Panc1 (cell line): ENCODE measurements at regions not wholly inside any gene's neighbourhood (a gene's known extent, or its start where the extent isn't known, plus 50 kb on each side); places are given as distances from the start of the nearest gene placed in this dataset.

Experiments used
- POLR2AphosphoS5 ChIP-seq: IDR thresholded peaks from 2 replicates; pipeline ENCODE4 v1.6.1; 2012; ENCODE audit warnings: mild to moderate bottlenecking, low read depth, low read length, moderate library complexity
- TF ChIP-seq, protein P1 (sequence below): fragments of 450-650 bp; IDR thresholded peaks from 2 replicates; pipeline ENCODE4 v1.5.1; 2017; ENCODE audit warnings: mild to moderate bottlenecking
- TF ChIP-seq, protein P2 (sequence below), 2 experiments: IDR thresholded peaks; 2 replicates each; pipeline ENCODE4 v1.6.1; 2011 to 2012; ENCODE audit warnings: low read depth in 2 of 2, control low read depth in 1 of 2, low read length in 1 of 2, mild to moderate bottlenecking in 1 of 2, moderate library complexity in 1 of 2; ENCODE audit not compliant: insufficient read depth in 1 of 2

DNA sequence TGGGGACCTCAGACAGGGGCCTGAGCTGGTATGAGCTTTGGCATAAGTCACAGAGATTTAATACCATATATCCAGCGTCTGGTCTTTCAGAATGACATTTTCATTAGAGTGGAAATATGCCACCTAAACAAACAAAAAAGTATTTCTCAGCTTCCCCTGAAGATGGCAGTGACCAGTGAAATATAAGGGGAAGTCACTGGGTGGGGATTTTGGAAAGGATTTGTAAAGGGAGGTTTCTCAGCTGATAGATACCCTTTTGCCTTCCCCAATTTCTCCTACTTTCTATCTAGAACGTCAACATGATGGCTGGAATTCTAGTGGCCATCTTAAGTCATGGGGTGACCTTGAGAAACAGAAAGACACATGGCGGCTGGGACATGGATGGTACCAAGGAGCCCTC, 137.7 kb upstream of the LRFN2 start:
- TF ChIP-seq, protein P1, sequence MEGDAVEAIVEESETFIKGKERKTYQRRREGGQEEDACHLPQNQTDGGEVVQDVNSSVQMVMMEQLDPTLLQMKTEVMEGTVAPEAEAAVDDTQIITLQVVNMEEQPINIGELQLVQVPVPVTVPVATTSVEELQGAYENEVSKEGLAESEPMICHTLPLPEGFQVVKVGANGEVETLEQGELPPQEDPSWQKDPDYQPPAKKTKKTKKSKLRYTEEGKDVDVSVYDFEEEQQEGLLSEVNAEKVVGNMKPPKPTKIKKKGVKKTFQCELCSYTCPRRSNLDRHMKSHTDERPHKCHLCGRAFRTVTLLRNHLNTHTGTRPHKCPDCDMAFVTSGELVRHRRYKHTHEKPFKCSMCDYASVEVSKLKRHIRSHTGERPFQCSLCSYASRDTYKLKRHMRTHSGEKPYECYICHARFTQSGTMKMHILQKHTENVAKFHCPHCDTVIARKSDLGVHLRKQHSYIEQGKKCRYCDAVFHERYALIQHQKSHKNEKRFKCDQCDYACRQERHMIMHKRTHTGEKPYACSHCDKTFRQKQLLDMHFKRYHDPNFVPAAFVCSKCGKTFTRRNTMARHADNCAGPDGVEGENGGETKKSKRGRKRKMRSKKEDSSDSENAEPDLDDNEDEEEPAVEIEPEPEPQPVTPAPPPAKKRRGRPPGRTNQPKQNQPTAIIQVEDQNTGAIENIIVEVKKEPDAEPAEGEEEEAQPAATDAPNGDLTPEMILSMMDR, result no peak
- no peak for TF ChIP-seq POLR2AphosphoS5
- TF ChIP-seq, protein P2, sequence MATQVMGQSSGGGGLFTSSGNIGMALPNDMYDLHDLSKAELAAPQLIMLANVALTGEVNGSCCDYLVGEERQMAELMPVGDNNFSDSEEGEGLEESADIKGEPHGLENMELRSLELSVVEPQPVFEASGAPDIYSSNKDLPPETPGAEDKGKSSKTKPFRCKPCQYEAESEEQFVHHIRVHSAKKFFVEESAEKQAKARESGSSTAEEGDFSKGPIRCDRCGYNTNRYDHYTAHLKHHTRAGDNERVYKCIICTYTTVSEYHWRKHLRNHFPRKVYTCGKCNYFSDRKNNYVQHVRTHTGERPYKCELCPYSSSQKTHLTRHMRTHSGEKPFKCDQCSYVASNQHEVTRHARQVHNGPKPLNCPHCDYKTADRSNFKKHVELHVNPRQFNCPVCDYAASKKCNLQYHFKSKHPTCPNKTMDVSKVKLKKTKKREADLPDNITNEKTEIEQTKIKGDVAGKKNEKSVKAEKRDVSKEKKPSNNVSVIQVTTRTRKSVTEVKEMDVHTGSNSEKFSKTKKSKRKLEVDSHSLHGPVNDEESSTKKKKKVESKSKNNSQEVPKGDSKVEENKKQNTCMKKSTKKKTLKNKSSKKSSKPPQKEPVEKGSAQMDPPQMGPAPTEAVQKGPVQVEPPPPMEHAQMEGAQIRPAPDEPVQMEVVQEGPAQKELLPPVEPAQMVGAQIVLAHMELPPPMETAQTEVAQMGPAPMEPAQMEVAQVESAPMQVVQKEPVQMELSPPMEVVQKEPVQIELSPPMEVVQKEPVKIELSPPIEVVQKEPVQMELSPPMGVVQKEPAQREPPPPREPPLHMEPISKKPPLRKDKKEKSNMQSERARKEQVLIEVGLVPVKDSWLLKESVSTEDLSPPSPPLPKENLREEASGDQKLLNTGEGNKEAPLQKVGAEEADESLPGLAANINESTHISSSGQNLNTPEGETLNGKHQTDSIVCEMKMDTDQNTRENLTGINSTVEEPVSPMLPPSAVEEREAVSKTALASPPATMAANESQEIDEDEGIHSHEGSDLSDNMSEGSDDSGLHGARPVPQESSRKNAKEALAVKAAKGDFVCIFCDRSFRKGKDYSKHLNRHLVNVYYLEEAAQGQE (IDR thresholded peaks at IDR 0.05; ENCODE audit: insufficient read depth in 1 of 2, low read depth in 2 of 2, low read length in 1 of 2), result no peak
